C4-2B (cell line): ENCODE measurements at regions not wholly inside any gene's neighbourhood (a gene's known extent, or its start where the extent isn't known, plus 50 kb on each side); places are given as distances from the start of the nearest gene placed in this dataset.

ENCODE experiments used
- H3K27ac ChIP-seq: fragments of 450-650 bp; 2 replicates; pipeline ENCODE4 v1.5.1; 2017
- ZFX ChIP-seq: fragments of 450-650 bp; IDR thresholded peaks from 2 replicates; pipeline ENCODE4 v1.6.1; 2017
- TF ChIP-seq, protein P1 (sequence below): fragments of 450-650 bp; conservative IDR thresholded peaks from 2 replicates; pipeline ENCODE4 v1.5.1; 2017; ENCODE audit warnings: mild to moderate bottlenecking

DNA sequence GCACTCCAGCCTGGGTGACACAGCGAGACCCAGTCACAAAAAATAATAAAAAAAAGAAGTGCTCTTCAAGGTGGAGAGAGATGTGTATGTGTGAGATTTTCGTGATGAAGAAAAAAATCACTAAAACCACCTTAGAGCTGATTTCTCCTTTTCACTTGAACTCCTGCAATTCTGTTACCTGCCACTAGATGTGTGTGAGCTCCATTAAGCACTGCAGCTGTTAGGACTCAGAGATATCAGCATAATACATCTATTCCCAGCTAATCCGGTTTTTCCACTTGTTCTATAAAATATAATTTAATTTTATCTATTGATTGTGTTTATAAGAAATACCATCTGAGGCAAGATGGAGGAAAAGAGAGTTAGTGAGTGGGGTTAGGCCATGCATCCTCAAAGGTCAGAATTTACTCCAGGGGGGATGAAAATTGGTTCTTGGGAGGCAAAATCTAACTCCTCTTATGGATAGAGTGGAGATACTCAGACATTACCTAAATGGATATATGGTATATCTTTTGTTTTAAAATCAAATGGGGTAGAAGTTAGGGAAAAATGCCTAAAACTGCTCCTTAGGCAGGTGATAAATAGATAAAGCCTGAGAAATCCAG is 152.7 kb downstream of the IL20RB start:
- no peak overlapping the region for H3K27ac ChIP-seq
- no peak for TF ChIP-seq ZFX
- TF ChIP-seq, protein P1, sequence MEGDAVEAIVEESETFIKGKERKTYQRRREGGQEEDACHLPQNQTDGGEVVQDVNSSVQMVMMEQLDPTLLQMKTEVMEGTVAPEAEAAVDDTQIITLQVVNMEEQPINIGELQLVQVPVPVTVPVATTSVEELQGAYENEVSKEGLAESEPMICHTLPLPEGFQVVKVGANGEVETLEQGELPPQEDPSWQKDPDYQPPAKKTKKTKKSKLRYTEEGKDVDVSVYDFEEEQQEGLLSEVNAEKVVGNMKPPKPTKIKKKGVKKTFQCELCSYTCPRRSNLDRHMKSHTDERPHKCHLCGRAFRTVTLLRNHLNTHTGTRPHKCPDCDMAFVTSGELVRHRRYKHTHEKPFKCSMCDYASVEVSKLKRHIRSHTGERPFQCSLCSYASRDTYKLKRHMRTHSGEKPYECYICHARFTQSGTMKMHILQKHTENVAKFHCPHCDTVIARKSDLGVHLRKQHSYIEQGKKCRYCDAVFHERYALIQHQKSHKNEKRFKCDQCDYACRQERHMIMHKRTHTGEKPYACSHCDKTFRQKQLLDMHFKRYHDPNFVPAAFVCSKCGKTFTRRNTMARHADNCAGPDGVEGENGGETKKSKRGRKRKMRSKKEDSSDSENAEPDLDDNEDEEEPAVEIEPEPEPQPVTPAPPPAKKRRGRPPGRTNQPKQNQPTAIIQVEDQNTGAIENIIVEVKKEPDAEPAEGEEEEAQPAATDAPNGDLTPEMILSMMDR, result peak; percentile 92

DNA sequence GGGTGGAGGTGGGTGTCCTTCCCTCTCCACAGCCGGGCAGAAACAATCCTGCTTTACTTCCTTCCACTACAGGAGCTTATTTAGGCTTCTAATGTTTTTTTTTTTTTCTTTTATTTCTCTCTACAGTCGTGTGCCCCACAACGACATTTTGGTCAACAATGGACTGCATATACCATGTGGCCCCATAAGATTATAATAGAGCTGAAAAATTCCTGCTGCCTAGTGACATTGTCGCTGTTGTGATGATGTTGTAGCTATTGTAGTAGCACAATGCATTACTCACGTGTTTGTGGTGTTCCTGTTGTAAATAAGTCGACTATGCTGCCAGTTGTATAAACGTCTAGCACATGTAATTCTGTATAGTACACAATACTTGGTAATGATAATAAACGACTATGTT is 153.7 kb downstream of the IL20RB start:
- TF ChIP-seq, protein P1, result no peak
- no peak for TF ChIP-seq ZFX
- no peak overlapping the region for H3K27ac ChIP-seq

DNA sequence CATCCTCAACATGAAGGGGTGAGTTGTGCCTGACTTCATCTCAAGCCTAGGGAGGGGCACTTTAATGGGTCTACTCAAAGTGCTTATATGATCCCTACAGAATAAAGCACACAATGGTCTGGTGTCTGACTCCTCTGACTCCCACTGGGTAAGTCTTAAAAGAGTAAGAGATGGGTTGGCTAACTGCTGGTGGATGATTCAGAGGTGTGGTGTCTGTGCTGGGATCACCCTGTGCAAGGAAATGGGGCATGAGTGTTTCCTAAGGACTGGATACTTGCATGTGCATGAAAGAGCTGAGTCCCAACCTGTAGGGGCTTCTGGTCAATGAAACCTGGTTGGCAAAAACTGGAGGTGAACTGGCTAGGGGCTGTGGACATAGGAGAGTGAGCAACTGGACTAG is 158.8 kb downstream of the IL20RB start:
- no peak for TF ChIP-seq ZFX
- TF ChIP-seq, protein P1, result no peak
- H3K27ac ChIP-seq, result no peak overlapping the region

DNA sequence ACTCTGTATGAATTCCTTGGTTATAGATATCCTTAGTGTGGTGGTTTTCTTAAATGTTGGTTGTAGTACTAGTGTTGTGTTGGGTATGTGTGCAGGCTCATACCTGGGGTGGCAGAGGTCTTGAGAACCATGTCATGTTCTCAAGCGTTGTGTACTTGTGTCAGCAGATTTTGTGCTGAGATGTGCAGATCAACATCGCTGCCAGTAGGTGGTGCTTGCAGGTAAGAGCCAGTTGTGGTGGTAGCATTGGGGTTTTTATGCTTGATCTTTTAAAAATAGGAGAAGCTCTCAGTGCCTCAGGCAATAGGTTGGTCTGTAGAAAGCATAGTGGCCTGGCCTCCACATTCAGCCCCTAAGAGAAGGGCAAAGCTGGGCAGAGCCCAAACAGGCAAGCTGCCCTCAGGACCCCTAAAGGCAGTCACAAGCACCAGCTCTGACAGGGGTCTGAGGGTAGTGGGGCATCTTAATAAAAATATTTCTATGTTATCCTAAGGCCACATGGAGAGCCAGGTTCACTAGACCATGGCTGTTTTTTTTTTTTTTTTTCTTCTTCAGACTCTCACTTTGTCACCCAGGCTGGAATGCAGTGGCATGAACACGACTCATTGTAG is 164.0 kb downstream of the IL20RB start:
- no peak for TF ChIP-seq ZFX
- TF ChIP-seq, protein P1, result peak; percentile 88
- H3K27ac ChIP-seq, result no peak overlapping the region

DNA sequence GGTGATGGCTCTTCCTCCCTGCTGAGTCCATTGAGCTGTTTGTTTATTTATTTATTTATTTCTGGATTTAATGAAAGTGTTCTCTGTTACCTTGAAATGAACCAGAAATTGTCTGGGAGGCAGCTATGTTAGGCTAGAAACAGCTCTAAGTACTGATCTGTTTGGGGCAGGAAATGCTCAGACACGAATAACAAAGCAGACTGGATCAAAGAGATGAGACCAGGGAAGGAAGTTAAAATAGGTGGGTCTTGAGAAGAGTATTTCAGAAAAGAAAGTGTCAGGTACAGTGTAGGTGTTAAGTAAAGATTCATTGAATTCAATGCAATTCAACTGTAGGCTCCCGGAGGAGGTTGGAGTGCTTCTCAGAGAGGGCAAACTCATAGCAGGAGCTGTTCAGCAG is 173.3 kb downstream of the IL20RB start:
- H3K27ac ChIP-seq, result no peak overlapping the region
- TF ChIP-seq ZFX, result no peak

DNA sequence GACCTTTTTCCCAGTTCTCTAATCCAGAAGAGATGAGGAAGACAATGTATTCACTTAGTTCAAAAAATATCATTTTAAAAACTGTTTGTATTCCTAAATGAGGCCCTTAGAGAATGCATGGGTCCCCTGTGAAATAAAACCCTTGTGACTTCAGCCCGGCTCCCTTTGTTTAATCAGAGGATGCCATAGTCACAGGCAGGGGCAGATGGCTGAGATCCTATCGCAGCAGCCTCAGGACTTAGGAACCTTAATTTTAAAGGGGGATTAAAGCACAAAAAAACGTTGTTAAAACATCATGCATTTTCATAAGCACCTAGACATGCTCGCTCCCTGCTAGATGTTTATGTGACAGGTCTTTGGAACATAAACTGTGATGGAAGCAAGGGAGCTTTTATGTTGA is 176.6 kb downstream of the IL20RB start:
- TF ChIP-seq, protein P1, result no peak
- no peak for TF ChIP-seq ZFX
- H3K27ac ChIP-seq, result no peak overlapping the region

DNA sequence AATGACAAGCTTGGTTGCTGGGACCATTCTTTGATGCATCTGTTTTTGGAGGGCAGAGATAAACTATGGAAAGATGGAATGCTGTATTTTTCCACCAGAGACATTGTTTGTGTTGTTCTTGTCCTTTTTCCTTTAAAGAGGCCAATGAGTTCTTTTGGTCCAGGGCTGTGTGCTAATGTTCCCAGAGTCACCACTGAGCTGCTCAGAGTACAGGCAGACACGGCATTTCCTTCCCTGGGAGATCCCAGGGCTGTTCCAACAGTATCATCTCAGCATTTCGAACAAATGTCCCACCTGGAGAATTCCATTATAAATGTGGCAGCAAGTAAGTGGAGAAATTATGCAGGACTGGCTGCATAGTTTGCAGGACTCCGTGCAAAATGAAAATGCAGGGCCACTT is 190.6 kb downstream of the IL20RB start:
- TF ChIP-seq, protein P1, result no peak
- H3K27ac ChIP-seq, result no peak overlapping the region

DNA sequence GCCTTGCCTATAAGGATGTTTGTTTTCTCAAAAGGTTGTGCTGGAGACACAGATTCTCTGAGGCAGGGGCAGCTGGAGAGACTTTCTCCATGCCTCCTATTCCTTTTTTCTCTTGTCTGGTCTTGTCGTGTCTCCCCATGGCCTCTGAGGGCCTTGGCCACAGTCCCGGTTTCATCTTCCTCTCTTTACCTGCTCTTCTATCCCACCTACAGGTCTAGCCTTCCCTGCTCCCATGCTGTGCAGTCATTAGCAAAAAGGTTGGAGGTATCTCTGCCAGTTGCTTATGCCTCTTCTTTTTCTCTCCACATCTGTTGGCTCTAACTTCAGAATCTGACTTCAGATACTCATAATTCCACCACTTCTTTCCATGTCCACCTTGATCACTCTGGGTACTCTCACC is 191.1 kb downstream of the IL20RB start:
- H3K27ac ChIP-seq, result no peak overlapping the region
- no peak for TF ChIP-seq ZFX
- TF ChIP-seq, protein P1, result no peak
